MCF 10A (cell line): ENCODE measurements at regions not wholly inside any gene's neighbourhood (a gene's known extent, or its start where the extent isn't known, plus 50 kb on each side); places are given as distances from the start of the nearest gene placed in this dataset.
"Not testable (repeated sequence)": the region's sequence is repeated elsewhere in the genome, so short reads cannot be mapped to it uniquely, and the experiment has no call there.

Experiments
- BruUV-seq: library from RNA; stranded (reverse); fragments of 400-500 nt; replicated peaks from 2 replicates; lab custom pipeline; 2021; lab: Mats Ljungman, UMichigan
- CTCF ChIA-PET: fragments of 300-600 bp; sonication (Branson Sonifier 250); formaldehyde crosslinking; extraction: SDS; loops from one replicate; lab custom pipeline; 2021; ENCODE audit warnings: antibody characterized with exemption, inconsistent platforms; lab: Yijun Ruan, JAX
- POLR2A ChIA-PET: fragments of 300-600, 350-650 bp; sonication (Branson Sonifier 250); formaldehyde crosslinking; extraction: SDS; loops from one replicate; lab custom pipeline; 2020; ENCODE audit warnings: antibody characterized with exemption, inconsistent platforms; lab: Yijun Ruan, JAX
- DNase-seq: peaks from one replicate; pipeline ENCODE4 v3.0.0-alpha.2; 2018; ENCODE audit not compliant: unreplicated experiment
- H3K27ac Mint-ChIP-seq: one replicate; pipeline ENCODE4 v1.8.0; 2022; ENCODE audit warnings: mild to moderate bottlenecking, low read depth, mixed read lengths; ENCODE audit not compliant: unreplicated experiment
- H3K27me3 Mint-ChIP-seq: one replicate; pipeline ENCODE4 v1.8.0; 2022; ENCODE audit warnings: mixed read lengths; ENCODE audit not compliant: insufficient read depth, unreplicated experiment
- H3K36me3 Mint-ChIP-seq: one replicate; pipeline ENCODE4 v1.8.0; 2022; ENCODE audit warnings: mild to moderate bottlenecking, moderate library complexity, mixed read lengths; ENCODE audit not compliant: insufficient read depth, unreplicated experiment
- H3K4me1 Mint-ChIP-seq: one replicate; pipeline ENCODE4 v1.8.0; 2022; ENCODE audit warnings: mixed read lengths; ENCODE audit not compliant: insufficient read depth, unreplicated experiment
- H3K4me3 Mint-ChIP-seq: one replicate; pipeline ENCODE4 v1.8.0; 2022; ENCODE audit warnings: mild to moderate bottlenecking, moderate library complexity, mixed read lengths; ENCODE audit not compliant: unreplicated experiment
- H3K9me3 Mint-ChIP-seq: one replicate; pipeline ENCODE4 v1.8.0; 2022; ENCODE audit warnings: mixed read lengths; ENCODE audit not compliant: unreplicated experiment
- CTCF ChIP-seq: fragments of 200-600 bp; IDR thresholded peaks from one replicate; pipeline ENCODE4 v1.8.0; 2022; ENCODE audit warnings: antibody characterized with exemption, mild to moderate bottlenecking; ENCODE audit not compliant: unreplicated experiment
- intact Hi-C: fragments of 100-400 bp; cut with micrococcal nuclease; formaldehyde crosslinking; loops from 2 replicates; pipeline ENCODE4 v1.14.1; 2022

- Mint-ChIP-seq H3K4me1 (no peaks in the 10 kb centered on the region), H3K36me3 (no peaks in the 10 kb centered on the region), H3K9me3 (no peaks in the 10 kb centered on the region), H3K4me3 (no peak overlapping the region), H3K27ac (no peak overlapping the region), H3K27me3 (no peaks in the 10 kb centered on the region)
- ChIA-PET CTCF (interaction anchor here (0.6 kb wide), 1 partner anchor 11 kb away, joined by 4 read pairs; no protein-coding TSS in a partner anchor), POLR2A (no interaction called here)
- DNase-seq = no peak
- TF ChIP-seq CTCF = no peak
- intact Hi-C loops = no loop called here
- no TSS peak for BruUV-seq
Measured at GRCh38 chr1:57546549-57547330, 122.9 kb upstream of the DAB1 start.

- BruUV-seq = no TSS peak
- H3K4me1 Mint-ChIP-seq = no peaks in the 10 kb centered on the region
- H3K27me3 Mint-ChIP-seq = no peaks in the 10 kb centered on the region
- no peak for DNase-seq
- intact Hi-C loops = no loop called here
- no peak overlapping the region for H3K4me3 Mint-ChIP-seq
- no peaks in the 10 kb centered on the region for H3K36me3 Mint-ChIP-seq
- no peak for TF ChIP-seq CTCF
- ChIA-PET POLR2A (no interaction called here), CTCF (no interaction called here)
- H3K27ac Mint-ChIP-seq = no peak overlapping the region
- H3K9me3 Mint-ChIP-seq = peaks cover 10% of the 10 kb centered on the region
Measured at GRCh38 chr1:57544345-57544744, 120.5 kb upstream of the DAB1 start.

- H3K36me3 Mint-ChIP-seq = no peaks in the 10 kb centered on the region
- no peaks in the 10 kb centered on the region for H3K4me1 Mint-ChIP-seq
- no peak for DNase-seq
- no peak overlapping the region for H3K4me3 Mint-ChIP-seq
- CTCF ChIA-PET = no interaction called here
- H3K27ac Mint-ChIP-seq = no peak overlapping the region
- intact Hi-C loops = no loop called here
- POLR2A ChIA-PET = no interaction called here
- peaks cover 10% of the 10 kb centered on the region for H3K9me3 Mint-ChIP-seq
- no peaks in the 10 kb centered on the region for H3K27me3 Mint-ChIP-seq
- no TSS peak for BruUV-seq
- TF ChIP-seq CTCF = no peak
Measured at GRCh38 chr1:57536749-57537423, 113.0 kb upstream of the DAB1 start.

- Mint-ChIP-seq H3K27me3 (no peaks in the 10 kb centered on the region), H3K36me3 (no peaks in the 10 kb centered on the region), H3K27ac (no peak overlapping the region), H3K4me1 (no peaks in the 10 kb centered on the region), H3K9me3 (peaks cover 17% of the 10 kb centered on the region), H3K4me3 (no peak overlapping the region)
- ChIA-PET CTCF (interaction anchor here (0.7 to 1.3 kb wide), 2 partner anchors 18 to 701 kb away, joined by 3 to 5 read pairs; no protein-coding TSS in a partner anchor), POLR2A (no interaction called here)
- intact Hi-C loops = no loop called here
- no TSS peak for BruUV-seq
- DNase-seq = no peak
- no peak for TF ChIP-seq CTCF
Measured at GRCh38 chr1:57532299-57532698, 108.4 kb upstream of the DAB1 start.

- intact Hi-C loops, H3K27ac Mint-ChIP-seq, POLR2A ChIA-PET, BruUV-seq, H3K27me3 Mint-ChIP-seq, H3K4me1 Mint-ChIP-seq, DNase-seq, H3K36me3 Mint-ChIP-seq, H3K4me3 Mint-ChIP-seq: not testable (repeated sequence)
- CTCF ChIA-PET = interaction anchor here (1.1 kb wide), 1 partner anchor 131 kb away, joined by 3 read pairs; no protein-coding TSS in a partner anchor
- peaks cover 17% of the 10 kb centered on the region for H3K9me3 Mint-ChIP-seq
Measured at GRCh38 chr1:57530911-57531260, 107.0 kb upstream of the DAB1 start.
